NT2/D1 (cell line): ENCODE measurements at regions not wholly inside any gene's neighbourhood (a gene's known extent, or its start where the extent isn't known, plus 50 kb on each side); places are given as distances from the start of the nearest gene placed in this dataset.
"Not testable (repeated sequence)": the region's sequence is repeated elsewhere in the genome, so short reads cannot be mapped to it uniquely, and the experiment has no call there.

Experiments
- SUZ12 ChIP-seq: IDR thresholded peaks from 2 replicates; pipeline ENCODE4 v1.6.1; 2011; ENCODE audit not compliant: insufficient read length, insufficient read depth; ENCODE audit errors: extremely low read depth
- YY1 ChIP-seq: IDR thresholded peaks from 2 replicates; pipeline ENCODE4 v1.6.1; 2011; ENCODE audit not compliant: insufficient read length, insufficient read depth
- ZNF274 ChIP-seq: IDR thresholded peaks from 2 replicates; pipeline ENCODE4 v1.6.1; 2011; ENCODE audit warnings: mild to moderate bottlenecking, low read depth, low read length

GRCh38 chr9:67166335-67166734 lies 174.0 kb upstream of the SPATA31A3 start:
- not testable (repeated sequence) for TF ChIP-seq SUZ12, YY1, ZNF274
